ENCODE measurements at regions not wholly inside any gene's neighbourhood (a gene's known extent, or its start where the extent isn't known, plus 50 kb on each side); places are given as distances from the start of the nearest gene placed in this dataset.

- H3K4me3 ChIP-seq (ENCODE audit: low read depth, low read length) = no peak overlapping the region
- no peak for TF ChIP-seq CTCF (conservative IDR thresholded peaks at IDR 0.05; ENCODE audit: low read depth, low read length)
- DNase-seq (ENCODE audit: low read depth) = no peak
These were observed 184.3 kb upstream of the IRX1 start for GRCh38 chr5:3411363-3411762.

- no peak for TF ChIP-seq CTCF (conservative IDR thresholded peaks at IDR 0.05; ENCODE audit: low read depth, low read length)
- H3K4me3 ChIP-seq (ENCODE audit: low read depth, low read length) = no peak overlapping the region
- DNase-seq (ENCODE audit: low read depth) = no peak
These were observed 194.0 kb upstream of the IRX1 start for GRCh38 chr5:3401635-3402034.

- no peak for DNase-seq (ENCODE audit: low read depth)
- no peak for TF ChIP-seq CTCF (conservative IDR thresholded peaks at IDR 0.05; ENCODE audit: low read depth, low read length)
- H3K4me3 ChIP-seq (ENCODE audit: low read depth, low read length) = no peak overlapping the region
These were observed 195.0 kb upstream of the IRX1 start for GRCh38 chr5:3400659-3401058.

- H3K4me3 ChIP-seq (ENCODE audit: low read depth, low read length) = no peak overlapping the region
- no peak for DNase-seq (ENCODE audit: low read depth)
- TF ChIP-seq CTCF (conservative IDR thresholded peaks at IDR 0.05; ENCODE audit: low read depth, low read length) = no peak
These were observed 200.6 kb upstream of the IRX1 start for GRCh38 chr5:3394891-3395599.

- H3K4me3 ChIP-seq (ENCODE audit: low read depth, low read length) = no peak overlapping the region
- TF ChIP-seq CTCF (conservative IDR thresholded peaks at IDR 0.05; ENCODE audit: low read depth, low read length) = no peak
- no peak for DNase-seq (ENCODE audit: low read depth)
These were observed 201.6 kb upstream of the IRX1 start for GRCh38 chr5:3393920-3394597.

- DNase-seq (ENCODE audit: low read depth) = no peak
- no peak overlapping the region for H3K4me3 ChIP-seq (ENCODE audit: low read depth, low read length)
- no peak for TF ChIP-seq CTCF (conservative IDR thresholded peaks at IDR 0.05; ENCODE audit: low read depth, low read length)
These were observed 202.3 kb upstream of the IRX1 start for GRCh38 chr5:3393122-3393919.
